GM18909 (cell line): ENCODE measurements at regions not wholly inside any gene's neighbourhood (a gene's known extent, or its start where the extent isn't known, plus 50 kb on each side); places are given as distances from the start of the nearest gene placed in this dataset.
A peak's percentile ranks its signal among the peaks of the same experiment; 100 is the strongest.

Experiments used
- ATAC-seq: cut with Tn5 transposase; IDR thresholded peaks from one replicate; pipeline ENCODE4 v1.9.1; 2021; ENCODE audit warnings: mild to moderate bottlenecking; ENCODE audit not compliant: unreplicated experiment, poor library complexity

DNA sequence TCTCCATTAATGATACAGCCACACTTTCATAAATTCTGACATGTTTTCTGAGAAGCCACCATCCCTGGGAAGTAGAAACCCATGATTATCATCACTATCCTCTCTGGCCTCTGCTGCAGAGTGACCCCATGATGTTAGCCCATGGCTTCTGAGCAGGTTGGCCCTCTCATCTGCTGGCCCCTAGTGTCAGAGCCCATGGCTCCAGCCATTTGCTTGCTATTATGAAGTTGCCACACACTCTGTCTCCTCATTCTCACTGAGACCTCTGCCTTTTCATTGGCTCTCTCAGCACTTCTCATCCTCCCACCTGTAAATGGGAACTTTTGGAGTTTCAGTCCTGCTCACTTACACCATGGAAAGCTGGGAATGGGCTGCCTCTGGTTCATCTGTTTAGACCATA lies 192.7 kb downstream of the GASK1B start:
- no peak for ATAC-seq

DNA sequence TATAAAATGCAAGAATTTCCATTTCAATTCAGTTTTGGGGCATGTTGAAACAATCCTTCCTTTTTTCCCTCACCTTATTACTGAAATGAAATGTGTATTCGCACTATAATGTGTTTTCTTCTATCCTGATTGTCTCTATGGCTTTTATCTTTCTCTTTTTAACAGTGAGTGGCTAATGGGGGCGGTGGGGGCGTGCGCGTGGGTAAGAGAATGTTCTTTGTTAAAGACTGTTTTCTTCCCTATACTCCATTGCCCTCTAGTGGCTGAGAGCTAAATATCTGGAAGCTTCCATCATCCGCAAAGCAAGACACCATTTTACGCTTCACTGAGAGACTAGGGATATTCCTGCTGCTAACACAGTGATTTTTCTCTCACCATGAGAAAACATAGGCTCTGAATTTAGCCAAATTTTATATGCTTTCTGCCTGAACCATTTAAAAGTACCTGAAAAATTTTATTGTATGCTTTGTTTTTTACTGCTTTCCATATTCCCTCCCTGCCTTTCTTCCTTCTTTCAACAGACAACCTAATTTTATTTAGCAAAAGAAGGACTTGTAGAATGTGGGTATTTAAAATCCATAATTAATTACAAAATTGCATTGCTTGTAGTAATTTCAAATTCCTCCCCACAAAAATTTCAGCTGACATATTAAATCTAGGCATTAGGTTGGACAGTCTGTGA lies 194.0 kb downstream of the GASK1B start:
- peak; percentile 96 for ATAC-seq

DNA sequence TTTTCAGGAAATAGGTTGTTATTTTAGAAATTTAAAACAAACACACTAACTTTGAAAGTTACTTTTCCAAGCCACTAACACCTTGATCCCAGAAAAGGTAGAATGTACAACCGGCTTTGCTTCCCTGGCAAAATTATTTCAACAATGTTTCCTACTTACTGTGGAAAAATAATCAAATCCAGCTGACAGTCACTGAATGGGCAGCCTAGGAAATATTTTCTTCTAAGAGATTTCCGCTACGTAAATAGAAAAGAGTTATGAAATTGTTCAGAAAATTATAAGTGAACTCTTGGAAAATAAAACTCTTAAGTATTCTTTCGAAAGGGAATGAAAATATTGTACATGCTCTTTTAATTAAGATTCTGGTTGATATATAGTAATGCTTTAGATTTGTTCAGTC lies 195.7 kb downstream of the GASK1B start:
- ATAC-seq = no peak

- ATAC-seq = no peak
These were observed 199.5 kb downstream of the GASK1B start for GRCh38 chr4:157973297-157973696.

GRCh38 chr4:157964463-157964862 lies 208.4 kb downstream of the GASK1B start:
- no peak for ATAC-seq

- ATAC-seq = no peak
These were observed 211.4 kb downstream of the GASK1B start for GRCh38 chr4:157961229-157961990.

GRCh38 chr4:157957905-157958304 lies 214.9 kb downstream of the GASK1B start:
- no peak for ATAC-seq

GRCh38 chr4:157942017-157942416 lies 230.8 kb downstream of the GASK1B start:
- no peak for ATAC-seq

GRCh38 chr4:157934151-157934550 lies 238.7 kb downstream of the GASK1B start:
- no peak for ATAC-seq

DNA sequence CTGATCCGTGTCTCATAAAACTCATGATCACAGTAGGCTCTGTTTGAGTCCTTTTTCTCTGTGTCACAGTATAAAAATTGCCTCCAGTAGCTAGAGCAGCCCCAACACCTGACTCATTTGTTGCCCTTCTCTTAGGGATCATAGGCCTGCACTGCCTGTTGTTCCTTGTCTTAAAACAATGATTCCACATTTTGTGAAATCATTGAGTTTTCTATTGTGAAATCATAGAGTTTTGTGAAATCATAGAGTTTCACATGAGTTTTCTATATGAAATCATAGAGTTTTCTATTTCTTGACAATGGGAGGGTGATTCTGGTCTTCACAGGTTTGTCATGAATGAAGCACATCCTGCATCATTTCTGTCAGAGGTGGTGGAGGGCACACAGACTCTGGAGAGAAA lies 239.9 kb downstream of the GASK1B start:
- no peak for ATAC-seq

DNA sequence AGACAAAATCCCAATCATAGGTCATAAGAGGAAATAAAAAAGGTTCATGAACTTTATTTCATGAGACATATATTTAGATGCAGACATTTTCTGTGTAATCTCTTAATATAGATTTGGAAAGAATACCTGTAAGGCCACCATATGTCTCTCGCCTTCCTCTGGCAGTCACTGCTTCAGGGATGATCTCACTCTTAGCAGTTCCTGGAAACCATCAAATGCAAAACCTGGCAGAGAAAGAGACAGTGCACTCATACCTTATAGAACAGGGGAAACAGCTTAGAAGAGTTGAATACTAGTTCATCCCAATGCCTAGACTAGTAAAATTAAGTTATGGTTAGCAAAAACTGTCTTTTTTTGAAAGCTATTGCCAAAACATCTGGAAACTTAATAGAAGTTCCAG lies 243.3 kb downstream of the GASK1B start:
- ATAC-seq = no peak

DNA sequence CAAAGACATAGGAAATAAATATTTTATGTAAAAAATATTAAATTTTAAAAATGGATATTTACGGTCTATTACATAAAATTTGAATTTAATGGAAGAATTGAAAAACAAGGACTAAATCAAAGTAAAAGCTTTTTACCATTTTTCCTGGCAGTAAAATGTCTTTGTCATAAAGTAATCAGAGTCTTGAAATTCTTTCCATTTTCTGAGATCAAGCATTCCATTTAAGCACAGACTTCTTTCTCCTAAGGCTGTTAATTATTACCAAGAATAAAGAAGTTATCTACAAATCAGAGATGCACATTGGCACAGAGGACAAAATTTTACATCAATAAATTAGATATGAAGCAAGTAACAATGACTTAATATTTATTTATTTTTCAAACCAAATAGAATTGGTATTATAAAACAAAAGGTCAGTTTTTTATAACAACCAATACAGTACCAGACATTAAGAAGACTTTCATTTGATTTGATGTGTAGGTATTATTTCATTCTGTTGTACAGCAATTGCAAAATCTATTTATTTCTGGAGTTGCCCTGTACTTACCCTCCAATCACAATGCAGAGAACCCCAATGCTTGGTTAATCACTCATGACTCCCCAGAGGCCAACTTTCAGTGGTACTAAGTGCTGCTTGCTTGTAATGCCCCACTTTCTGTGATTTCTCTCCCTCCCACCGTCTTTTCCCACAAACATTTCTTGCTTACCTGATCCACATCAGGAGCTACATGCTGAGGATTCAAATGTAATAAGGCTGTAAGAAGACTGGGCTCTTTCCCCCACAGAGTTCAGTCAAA lies 254.6 kb downstream of the GASK1B start:
- no peak for ATAC-seq

- no peak for ATAC-seq
These were observed 260.6 kb downstream of the GASK1B start for GRCh38 chr4:157912212-157912611.

DNA sequence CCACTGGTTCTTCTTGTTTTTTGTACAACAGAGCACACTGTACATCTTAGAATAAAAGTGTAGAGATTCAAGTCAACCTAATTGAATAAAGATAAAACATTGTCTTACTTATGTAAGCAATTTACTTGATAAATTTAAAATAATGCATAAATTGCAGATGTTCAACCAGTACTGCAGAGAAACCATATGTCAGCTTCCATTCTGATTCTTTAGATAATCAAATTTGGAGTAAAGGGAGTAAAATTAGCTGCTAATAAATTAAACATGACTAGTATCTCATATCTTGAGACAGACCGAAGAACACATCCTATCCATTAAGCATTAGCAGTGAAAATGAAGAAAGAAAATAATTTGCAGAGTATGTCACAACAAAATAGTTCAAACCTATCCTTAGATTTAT lies 261.2 kb downstream of the GASK1B start:
- no peak for ATAC-seq

DNA sequence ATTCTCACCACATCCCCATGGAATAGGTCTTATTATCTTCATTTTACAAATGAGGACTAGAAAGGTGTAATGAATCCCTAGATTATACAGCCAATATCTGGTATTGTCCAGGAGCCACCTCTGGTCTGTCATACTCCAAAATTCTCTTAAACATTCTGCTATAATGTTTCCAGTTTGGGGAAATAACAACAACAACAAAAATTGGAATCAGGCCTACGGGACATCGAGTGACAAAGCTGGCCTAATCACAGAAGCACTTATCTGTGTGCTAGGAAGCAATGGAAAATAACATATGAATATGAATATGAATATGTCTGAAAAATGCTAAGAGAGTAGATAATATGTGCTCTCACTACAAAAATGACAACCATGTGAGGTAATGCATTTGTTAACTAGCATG lies 264.1 kb downstream of the GASK1B start:
- no peak for ATAC-seq

DNA sequence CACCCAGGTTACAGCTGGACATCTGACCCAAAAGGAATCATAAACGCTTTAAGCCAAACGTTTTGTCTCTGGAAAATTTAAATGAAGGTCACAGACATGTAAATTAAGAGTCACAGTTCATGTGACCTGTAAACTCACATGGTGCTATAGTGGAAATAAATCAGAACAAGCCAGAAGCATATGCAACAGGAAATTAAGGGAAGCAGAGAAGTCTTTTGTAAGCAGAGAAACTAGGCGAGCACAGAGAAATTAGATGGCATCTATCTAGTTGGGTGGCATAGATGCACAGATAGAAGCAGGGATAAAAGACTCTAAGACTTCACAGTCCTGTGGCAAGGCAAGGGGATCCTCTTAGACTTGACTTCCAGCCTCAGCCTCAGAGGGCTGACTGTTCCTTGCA lies 264.8 kb downstream of the GASK1B start:
- ATAC-seq = no peak

DNA sequence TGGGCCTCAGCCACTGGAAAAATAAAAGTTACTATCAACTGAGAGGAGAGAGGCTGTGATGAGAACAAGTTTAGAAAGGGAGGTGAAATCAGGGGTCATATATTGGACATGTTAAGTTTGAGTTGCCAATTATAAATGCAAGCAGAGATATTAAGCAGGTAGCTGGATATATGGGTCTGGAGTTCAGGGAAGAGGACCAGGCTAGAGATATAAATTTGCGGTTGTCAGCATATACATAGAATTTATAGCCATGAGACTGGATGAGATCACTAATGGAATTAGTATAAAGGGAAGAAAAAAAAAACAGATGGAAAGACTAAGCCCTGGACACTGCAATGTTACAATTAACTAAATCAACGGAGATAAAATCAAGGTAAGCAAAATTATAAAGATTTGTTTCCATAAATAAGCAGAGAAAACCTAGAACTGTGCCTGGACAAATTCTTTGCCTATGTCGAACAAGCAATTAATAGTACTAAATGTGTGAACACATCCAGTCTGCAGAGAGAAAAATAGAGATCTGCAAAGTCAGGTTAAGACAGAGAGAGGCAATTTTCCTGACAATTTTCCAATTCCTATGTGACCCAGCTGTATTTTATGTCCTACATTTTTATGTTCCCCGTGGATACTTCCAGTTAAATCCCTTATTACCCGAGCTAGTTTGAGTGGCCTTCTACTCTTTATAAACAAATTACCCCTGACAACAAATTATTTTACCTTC lies 265.4 kb downstream of the GASK1B start:
- no peak for ATAC-seq

DNA sequence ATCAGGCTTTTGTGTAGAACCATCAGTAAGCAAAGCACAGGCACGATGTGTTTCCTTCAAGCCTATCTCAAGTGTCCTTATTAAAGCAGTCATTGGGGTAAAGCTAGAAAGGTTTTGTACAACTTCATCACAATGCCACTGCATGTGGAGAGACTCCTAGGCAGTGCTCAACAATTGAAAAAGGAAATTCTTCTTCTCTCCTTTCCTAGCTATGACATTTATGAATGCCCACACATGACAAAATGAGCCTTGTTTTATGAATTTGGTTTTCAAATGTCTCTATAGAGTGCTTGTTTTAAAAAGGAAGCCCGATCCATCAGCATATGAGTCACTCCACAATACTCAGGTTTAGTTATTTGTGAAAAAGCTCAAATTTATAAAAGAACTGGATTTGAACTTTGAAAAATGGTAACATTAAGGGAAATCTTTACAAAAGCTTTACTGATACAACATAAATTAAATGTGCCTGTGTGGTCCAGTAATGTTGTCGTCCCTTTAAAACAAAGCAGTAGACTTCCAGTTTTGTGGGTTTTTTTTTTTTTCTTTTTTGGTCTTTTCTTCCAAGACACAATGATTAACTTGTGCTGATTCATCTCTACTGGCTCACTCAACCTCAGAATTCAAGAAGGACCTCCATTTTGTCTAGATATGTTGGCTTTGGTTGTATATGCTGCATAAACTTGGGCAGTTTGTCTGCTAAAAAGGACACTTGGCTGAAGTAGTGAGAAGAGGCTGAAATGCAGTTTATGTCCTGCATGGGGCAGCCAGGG lies 273.8 kb downstream of the GASK1B start:
- no peak for ATAC-seq

DNA sequence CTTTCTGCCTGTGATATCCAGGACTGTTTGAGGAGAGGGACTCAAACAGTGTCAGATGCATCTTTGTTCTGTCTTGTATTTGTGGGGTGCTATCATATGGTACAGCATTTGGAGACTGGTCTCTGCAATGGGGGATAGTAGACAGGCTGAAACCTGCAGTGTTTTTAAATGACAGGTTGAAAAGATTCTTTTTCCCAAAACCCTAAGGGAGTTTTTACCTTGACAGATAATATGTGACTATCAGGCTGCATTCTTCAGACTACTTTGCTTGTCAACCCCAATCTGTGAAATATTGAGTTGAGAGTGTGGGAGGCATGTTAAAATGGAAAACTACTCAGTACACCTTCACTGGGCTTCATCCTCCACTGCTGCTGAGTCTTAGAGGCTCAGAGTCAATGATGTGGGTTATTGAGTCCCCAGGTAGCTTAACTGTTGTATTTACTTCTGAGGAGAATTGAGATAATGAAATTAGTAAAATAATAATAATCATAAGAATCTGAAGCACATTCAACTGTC lies 274.9 kb downstream of the GASK1B start:
- ATAC-seq = no peak

DNA sequence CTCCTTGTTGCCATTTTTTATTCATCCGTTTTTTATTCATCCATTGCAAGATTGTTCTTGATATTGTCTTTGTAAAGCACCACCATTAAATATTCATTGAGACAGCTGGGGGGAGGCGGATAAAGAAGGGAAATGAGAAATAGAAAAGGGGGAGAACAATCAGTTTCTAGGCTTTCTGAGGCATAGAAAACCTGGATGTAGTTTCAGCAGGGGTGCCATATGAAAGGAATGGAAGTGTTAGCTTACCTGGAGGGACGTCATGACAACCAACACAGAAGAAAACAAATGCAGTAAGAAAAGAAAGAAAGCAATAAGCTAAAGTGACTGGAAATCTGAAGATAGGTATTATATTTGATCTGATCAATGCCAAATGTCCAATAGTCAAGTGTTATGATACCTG lies 276.1 kb downstream of the GASK1B start:
- no peak for ATAC-seq
